A549 (cell line): ENCODE measurements at regions not wholly inside any gene's neighbourhood (a gene's known extent, or its start where the extent isn't known, plus 50 kb on each side); places are given as distances from the start of the nearest gene placed in this dataset.

Experiments used
- CTCF ChIP-seq: fragments of >200 bp; sonication (Bioruptor Twin); formaldehyde crosslinking; IDR thresholded peaks from 3 replicates; pipeline ENCODE4 v1.5.1; 2016
- EP300 ChIP-seq, 2 experiments: fragments of >200 bp; sonication (Bioruptor Twin); formaldehyde crosslinking; IDR thresholded peaks; 2 replicates in 1 of 2; 3 replicates in 1 of 2; pipeline ENCODE4 v1.6.1; 2016 to 2017
- FOSL2 ChIP-seq, 2 experiments: fragments of 450-650 bp in 1 of 2; fragments of >200 bp in 1 of 2; sonication (Bioruptor Twin) in 1 of 2; formaldehyde crosslinking; IDR thresholded peaks; 2 replicates each; pipeline versions ENCODE4 v1.5.0 to v1.6.1; 2016 to 2020; ENCODE audit warnings: mild to moderate bottlenecking in 1 of 2, moderate library complexity in 1 of 2
- RAD21 ChIP-seq, 2 experiments: fragments of >200 bp in 1 of 2; sonication (Bioruptor Twin) in 1 of 2; formaldehyde crosslinking in 1 of 2; IDR thresholded peaks in 1 of 2; conservative IDR thresholded peaks in 1 of 2; 2 replicates in 1 of 2; 3 replicates in 1 of 2; pipeline ENCODE4 v1.6.1; 2012 to 2018; ENCODE audit warnings: inconsistent platforms in 1 of 2
- REST ChIP-seq: fragments of 200-600 bp; sonication (generic); IDR thresholded peaks from 2 replicates; pipeline ENCODE4 v1.6.1; 2016; ENCODE audit warnings: antibody characterized with exemption, mild to moderate bottlenecking, moderate library complexity
- RFX5 ChIP-seq: fragments of 450-650 bp; IDR thresholded peaks from 2 replicates; pipeline ENCODE4 v1.7.1; 2014; ENCODE audit warnings: antibody characterized with exemption, mild to moderate bottlenecking, moderate library complexity
- ZNF302 ChIP-seq: fragments of 250-450 bp; sonication (Bioruptor Pico); IDR thresholded peaks from 2 replicates; pipeline ENCODE4 v1.9.0; 2021; ENCODE audit warnings: inconsistent platforms, mild to moderate bottlenecking, moderate library complexity

- TF ChIP-seq RAD21 (conservative IDR thresholded peaks at IDR 0.05 in 1 of 2, IDR thresholded peaks at IDR 0.05 in 1 of 2) (no peak), CTCF (no peak), EP300 (IDR thresholded peaks at IDR 0.05) (no peak), FOSL2 (IDR thresholded peaks at IDR 0.05) (no peak), FOSL2 (CRISPR knock-in tag; IDR thresholded peaks at IDR 0.05) (no peak), ZNF302 (CRISPR knock-in tag) (no peak), REST (no peak), RFX5 (no peak)
Observed at GRCh38 chr11:109731451-109731850, 309.5 kb downstream of the C11orf87 start.
